Testis (tissue), 2 donors: ENCODE measurements at regions not wholly inside any gene's neighbourhood (a gene's known extent, or its start where the extent isn't known, plus 50 kb on each side); places are given as distances from the start of the nearest gene placed in this dataset.

Experiments
- POLR2A ChIP-seq: fragments of 450-650 bp; IDR thresholded peaks from one replicate; pipeline ENCODE4 v1.6.1; 2017; ENCODE audit warnings: antibody characterized with exemption, mild to moderate bottlenecking, moderate library complexity
- TF ChIP-seq, protein P1 (sequence below), 3 experiments: fragments of 450-650 bp in 2 of 3; fragments of 200-600 bp in 1 of 3; sonication (generic) in 1 of 3; IDR thresholded peaks; one replicate each; pipeline ENCODE4 v1.5.1; 2016 to 2019; ENCODE audit warnings: antibody characterized with exemption in 3 of 3, mild to moderate bottlenecking in 2 of 3, moderate library complexity in 1 of 3

DNA sequence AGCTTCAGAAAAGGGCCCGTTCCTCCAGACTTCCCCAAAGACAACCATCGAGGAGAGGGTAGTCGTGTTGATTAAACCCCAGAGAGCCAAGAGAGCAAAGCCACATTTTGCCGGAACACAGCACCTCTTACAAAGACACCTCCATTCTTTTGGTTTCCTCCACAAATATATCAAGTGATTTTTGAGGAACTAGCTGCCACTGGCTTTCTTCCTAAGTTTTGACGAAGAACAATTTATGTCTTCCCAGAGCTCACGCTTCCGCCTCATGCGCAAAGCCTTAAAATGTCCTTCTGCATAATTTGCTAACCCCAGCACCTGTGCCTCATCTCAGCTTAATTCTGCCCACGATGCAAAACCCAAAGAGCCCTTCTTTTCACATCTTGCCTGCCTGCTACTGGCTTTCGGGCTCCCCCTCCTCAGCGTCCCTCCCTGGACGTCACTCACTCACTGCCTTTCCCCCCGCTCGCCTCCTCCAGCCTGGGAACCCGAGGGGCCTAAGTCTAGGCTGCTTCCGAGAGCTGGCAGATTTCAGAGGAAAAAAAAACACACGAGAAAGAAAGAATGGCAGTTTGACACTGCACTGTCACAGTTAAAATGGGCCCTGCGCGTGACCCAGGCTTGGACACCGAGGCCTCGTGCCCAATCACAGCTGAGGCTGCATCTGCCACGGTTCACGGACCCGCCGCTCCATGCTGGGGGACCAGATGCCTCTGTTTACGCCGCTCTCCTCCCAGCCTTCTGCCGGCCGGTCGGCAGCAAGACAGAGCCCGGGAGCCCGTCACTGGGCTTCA, 77.6 kb upstream of the IFNAR2 start:
- TF ChIP-seq, protein P1, sequence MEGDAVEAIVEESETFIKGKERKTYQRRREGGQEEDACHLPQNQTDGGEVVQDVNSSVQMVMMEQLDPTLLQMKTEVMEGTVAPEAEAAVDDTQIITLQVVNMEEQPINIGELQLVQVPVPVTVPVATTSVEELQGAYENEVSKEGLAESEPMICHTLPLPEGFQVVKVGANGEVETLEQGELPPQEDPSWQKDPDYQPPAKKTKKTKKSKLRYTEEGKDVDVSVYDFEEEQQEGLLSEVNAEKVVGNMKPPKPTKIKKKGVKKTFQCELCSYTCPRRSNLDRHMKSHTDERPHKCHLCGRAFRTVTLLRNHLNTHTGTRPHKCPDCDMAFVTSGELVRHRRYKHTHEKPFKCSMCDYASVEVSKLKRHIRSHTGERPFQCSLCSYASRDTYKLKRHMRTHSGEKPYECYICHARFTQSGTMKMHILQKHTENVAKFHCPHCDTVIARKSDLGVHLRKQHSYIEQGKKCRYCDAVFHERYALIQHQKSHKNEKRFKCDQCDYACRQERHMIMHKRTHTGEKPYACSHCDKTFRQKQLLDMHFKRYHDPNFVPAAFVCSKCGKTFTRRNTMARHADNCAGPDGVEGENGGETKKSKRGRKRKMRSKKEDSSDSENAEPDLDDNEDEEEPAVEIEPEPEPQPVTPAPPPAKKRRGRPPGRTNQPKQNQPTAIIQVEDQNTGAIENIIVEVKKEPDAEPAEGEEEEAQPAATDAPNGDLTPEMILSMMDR (IDR thresholded peaks at IDR 0.05) = no peak
- TF ChIP-seq POLR2A = no peak
